ENCODE measurements at regions not wholly inside any gene's neighbourhood (a gene's known extent, or its start where the extent isn't known, plus 50 kb on each side); places are given as distances from the start of the nearest gene placed in this dataset.

DNA sequence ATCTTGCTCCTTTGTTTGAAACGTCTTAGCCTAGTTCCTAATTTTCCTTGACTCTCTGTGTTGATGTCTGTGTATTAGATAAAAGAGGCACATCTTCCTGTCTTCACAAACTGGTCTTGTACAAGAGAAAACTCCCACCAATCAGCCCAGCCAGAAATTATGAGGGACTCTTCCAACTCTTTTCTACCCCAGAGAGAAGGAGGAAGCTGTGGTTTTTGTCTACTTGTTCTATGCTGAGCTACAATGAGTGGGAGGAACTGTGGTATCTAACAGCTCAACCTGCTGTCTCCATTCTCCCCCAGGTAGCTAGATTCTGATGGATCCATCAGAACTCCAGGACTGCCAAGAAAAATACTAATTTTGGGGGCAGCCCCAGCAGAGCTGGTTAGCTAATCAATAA lies 392.5 kb downstream of the HS3ST3B1 start:
- no peak for TF ChIP-seq EZH2 (IDR thresholded peaks at IDR 0.05)
- no peak for TF ChIP-seq CTCF (IDR thresholded peaks at IDR 0.05)
